Kidney (tissue), 13 donors: ENCODE measurements at regions not wholly inside any gene's neighbourhood (a gene's known extent, or its start where the extent isn't known, plus 50 kb on each side); places are given as distances from the start of the nearest gene placed in this dataset.

Experiments used
- DNase-seq, 5 donors: peaks; one replicate each; pipeline ENCODE4 v3.0.0-alpha.2; 2013 to 2020
- FAIRE-seq: peaks from 2 replicates; lab custom pipeline; 2012; peaks lifted over from hg19 to GRCh38; lab: Jason Lieb, UNC
- H3K27ac ChIP-seq, 2 donors: one replicate each; pipeline ENCODE4 v1.7.0; 2013; ENCODE audit warnings: low read depth in 2 of 2, low read length in 2 of 2, inconsistent platforms in 1 of 2
- H3K27me3 ChIP-seq: one replicate; pipeline ENCODE4 v1.7.1; 2013; ENCODE audit warnings: low read length, inconsistent platforms; ENCODE audit not compliant: control insufficient read depth, insufficient read depth
- H3K36me3 ChIP-seq, 3 donors: one replicate each; pipeline versions ENCODE4 v1.7.0 to v1.7.1; 2013; ENCODE audit warnings: low read length in 3 of 3, control low read depth in 1 of 3, inconsistent platforms in 1 of 3; ENCODE audit not compliant: insufficient read depth in 3 of 3, control insufficient read depth in 2 of 3
- H3K4me1 ChIP-seq, 3 donors: one replicate each; pipeline versions ENCODE4 v1.7.0 to v1.7.1; 2013; ENCODE audit warnings: low read length in 3 of 3, inconsistent platforms in 1 of 3, low read depth in 1 of 3; ENCODE audit not compliant: control insufficient read depth in 2 of 3, insufficient read depth in 2 of 3
- H3K4me3 ChIP-seq, 3 donors: one replicate each; pipeline versions ENCODE4 v1.7.0 to v1.8.1; 2013; ENCODE audit warnings: low read length in 3 of 3, control low read depth in 1 of 3, inconsistent platforms in 1 of 3
- H3K9ac ChIP-seq, 3 donors: one replicate each; pipeline versions ENCODE4 v1.7.0 to v1.7.1; 2013; ENCODE audit warnings: low read length in 3 of 3, control low read depth in 1 of 3, inconsistent platforms in 1 of 3
- H3K9me3 ChIP-seq, 3 donors: one replicate each; pipeline versions ENCODE4 v1.7.0 to v1.7.1; 2013; ENCODE audit warnings: low read length in 3 of 3, control low read depth in 1 of 3, inconsistent platforms in 1 of 3; ENCODE audit not compliant: control insufficient read depth in 2 of 3, insufficient read depth in 1 of 3
- CTCF ChIP-seq: IDR thresholded peaks from 3 replicates; pipeline ENCODE4 v1.5.1; 2012; ENCODE audit warnings: mild to moderate bottlenecking, moderate library complexity, borderline replicate concordance; ENCODE audit not compliant: insufficient read depth; ENCODE audit errors: extremely low read depth
- intact Hi-C: fragments of 100-400 bp; cut with DNase I; formaldehyde crosslinking; loops from one replicate; pipeline ENCODE4 v1.11.1; 2022
- donor health status: control.
- donor health status: control.
- donor health status: control.
- donor health status: control.
- donor health status: control.
- donor health status: DM: yes; HTN: yes; CAD: no.
- donor health status: Normal renal cell carcinoma (clear cell type).

GRCh38 chr16:85253084-85253941 is 141.0 kb upstream of the CIBAR2 start:
- H3K9ac ChIP-seq = no peak overlapping the region
- no peaks in the 10 kb centered on the region for H3K9me3 ChIP-seq
- no peaks in the 10 kb centered on the region for H3K36me3 ChIP-seq
- H3K27me3 ChIP-seq = no peaks in the 10 kb centered on the region
- FAIRE-seq = no peak
- H3K4me3 ChIP-seq = no peak overlapping the region
- intact Hi-C loops = no loop called here
- DNase-seq = peak in 3 of 5 donors; percentile 55 to 84 (median 67)
- peaks cover 0 to 5% (median 0%) of the 10 kb centered on the region in 3 donors for H3K4me1 ChIP-seq
- H3K27ac ChIP-seq = no peak overlapping the region
- peak; percentile 69 for TF ChIP-seq CTCF

- H3K4me1 ChIP-seq = peaks cover 0 to 5% (median 0%) of the 10 kb centered on the region in 3 donors
- H3K4me3 ChIP-seq = no peak overlapping the region
- H3K9ac ChIP-seq = no peak overlapping the region
- FAIRE-seq (no peak), DNase-seq (no peak)
- no peak for TF ChIP-seq CTCF
- no peak overlapping the region for H3K27ac ChIP-seq
- H3K27me3 ChIP-seq = no peaks in the 10 kb centered on the region
- no peaks in the 10 kb centered on the region for H3K36me3 ChIP-seq
- intact Hi-C loops = no loop called here
- H3K9me3 ChIP-seq = no peaks in the 10 kb centered on the region
Observed at GRCh38 chr16:85254051-85254450, 141.8 kb upstream of the CIBAR2 start.

- intact Hi-C loops = no loop called here
- DNase-seq = no peak
Observed at GRCh38 chr16:85254921-85255320, 142.6 kb upstream of the CIBAR2 start.

More at GRCh38 chr16:85254921-85255320, 142.6 kb upstream of the CIBAR2 start:
- H3K36me3 ChIP-seq = no peaks in the 10 kb centered on the region
- no peak overlapping the region for H3K4me3 ChIP-seq
- FAIRE-seq = no peak
- no peaks in the 10 kb centered on the region for H3K27me3 ChIP-seq
- no peaks in the 10 kb centered on the region for H3K9me3 ChIP-seq
- no peak overlapping the region for H3K27ac ChIP-seq
- no peak for TF ChIP-seq CTCF
- H3K9ac ChIP-seq = no peak overlapping the region
- peaks cover 0 to 5% (median 0%) of the 10 kb centered on the region in 3 donors for H3K4me1 ChIP-seq
